KBM-7 (cell line): ENCODE measurements at regions not wholly inside any gene's neighbourhood (a gene's known extent, or its start where the extent isn't known, plus 50 kb on each side); places are given as distances from the start of the nearest gene placed in this dataset.
"Not testable (repeated sequence)": the region's sequence is repeated elsewhere in the genome, so short reads cannot be mapped to it uniquely, and the experiment has no call there.

Experiments used
- DNase-seq: peaks from one replicate; pipeline ENCODE4 v3.0.0-alpha.2; 2015
- in situ Hi-C: fragments of 300-500 bp; cut with MboI; formaldehyde crosslinking; loops from 2 replicates; pipeline ENCODE4 v1.14.3; 2020; ENCODE audit warnings: low sequenced_read_pairs, low pct_unique_long_range_greater_than_20kb, mixed read lengths

- in situ Hi-C loops, DNase-seq: not testable (repeated sequence)
Observed at GRCh38 chr21:10421199-10421598, 100.2 kb upstream of the TPTE start.

GRCh38 chr21:10421601-10422000 lies 99.8 kb upstream of the TPTE start:
- DNase-seq, in situ Hi-C loops: not testable (repeated sequence)

GRCh38 chr21:10424097-10424886 lies 97.1 kb upstream of the TPTE start:
- DNase-seq, in situ Hi-C loops: not testable (repeated sequence)

- in situ Hi-C loops, DNase-seq: not testable (repeated sequence)
Observed at GRCh38 chr21:10424887-10425145, 96.6 kb upstream of the TPTE start.

- in situ Hi-C loops, result no loop called here
- no peak for DNase-seq
Observed at GRCh38 chr21:10425856-10426255, 95.5 kb upstream of the TPTE start.

- in situ Hi-C loops, DNase-seq: not testable (repeated sequence)
Observed at GRCh38 chr21:10426812-10427211, 94.6 kb upstream of the TPTE start.

- DNase-seq, in situ Hi-C loops: not testable (repeated sequence)
Observed at GRCh38 chr21:10427277-10427676, 94.1 kb upstream of the TPTE start.

- in situ Hi-C loops, DNase-seq: not testable (repeated sequence)
Observed at GRCh38 chr21:10428981-10429534, 92.3 kb upstream of the TPTE start.

- DNase-seq, result no peak
- in situ Hi-C loops, result no loop called here
Observed at GRCh38 chr21:10430005-10430404, 91.4 kb upstream of the TPTE start.

GRCh38 chr21:10431995-10432394 lies 89.4 kb upstream of the TPTE start:
- in situ Hi-C loops, DNase-seq: not testable (repeated sequence)

- in situ Hi-C loops, DNase-seq: not testable (repeated sequence)
Observed at GRCh38 chr21:10432456-10432855, 88.9 kb upstream of the TPTE start.

- in situ Hi-C loops, DNase-seq: not testable (repeated sequence)
Observed at GRCh38 chr21:10437977-10438376, 83.4 kb upstream of the TPTE start.

- in situ Hi-C loops, result not testable (repeated sequence)
Observed at GRCh38 chr21:10440639-10441038, 80.7 kb upstream of the TPTE start.

GRCh38 chr21:10442018-10442417 lies 79.4 kb upstream of the TPTE start:
- DNase-seq, result not testable (repeated sequence)

More at GRCh38 chr21:10440639-10441038, 80.7 kb upstream of the TPTE start:
- DNase-seq, result not testable (repeated sequence)

GRCh38 chr21:10445685-10446084 lies 75.7 kb upstream of the TPTE start:
- in situ Hi-C loops, DNase-seq: not testable (repeated sequence)

More at GRCh38 chr21:10442018-10442417, 79.4 kb upstream of the TPTE start:
- in situ Hi-C loops, result not testable (repeated sequence)

- DNase-seq, in situ Hi-C loops: not testable (repeated sequence)
Observed at GRCh38 chr21:10449451-10449850, 71.9 kb upstream of the TPTE start.

GRCh38 chr21:10451274-10451673 lies 70.1 kb upstream of the TPTE start:
- DNase-seq, in situ Hi-C loops: not testable (repeated sequence)

GRCh38 chr21:10457765-10458164 lies 63.6 kb upstream of the TPTE start:
- in situ Hi-C loops, DNase-seq: not testable (repeated sequence)

- in situ Hi-C loops, DNase-seq: not testable (repeated sequence)
Observed at GRCh38 chr21:10460957-10461356, 60.4 kb upstream of the TPTE start.

- DNase-seq, in situ Hi-C loops: not testable (repeated sequence)
Observed at GRCh38 chr21:10461445-10461844, 59.9 kb upstream of the TPTE start.

- in situ Hi-C loops, result no loop called here
Observed at GRCh38 chr21:10463156-10463555, 58.2 kb upstream of the TPTE start.

More at GRCh38 chr21:10463156-10463555, 58.2 kb upstream of the TPTE start:
- DNase-seq, result no peak
